ENCODE measurements at regions not wholly inside any gene's neighbourhood (a gene's known extent, or its start where the extent isn't known, plus 50 kb on each side); places are given as distances from the start of the nearest gene placed in this dataset.

GRCh38 chr20:60628749-60629148, 623.3 kb upstream of the CDH4 start:
- POLR2A ChIA-PET (ENCODE audit: unreplicated experiment): no interaction called here
- Histone ChIP-seq H2BK15ac (ENCODE audit: low read depth, low read length) (no peak overlapping the region), H3K4ac (ENCODE audit: low read depth, low read length) (no peak overlapping the region), H3K14ac (replicated peaks; ENCODE audit: low read depth, low read length) (no peak overlapping the region), H3K9ac (ENCODE audit: low read depth, low read length) (no peak overlapping the region), H3K36me3 (ENCODE audit: control insufficient read depth, insufficient read depth, low read length) (no peaks in the 10 kb centered on the region), H2BK20ac (ENCODE audit: low read depth, low read length) (no peak overlapping the region), H3K9me1 (ENCODE audit: insufficient read depth, low read length) (no peaks in the 10 kb centered on the region), H4K20me1 (ENCODE audit: insufficient read depth, low read length) (no peaks in the 10 kb centered on the region), H2AFZ (replicated peaks; ENCODE audit: low read length, poor library complexity) (no peak overlapping the region), H4K8ac (ENCODE audit: low read depth in 2 of 2, low read length in 2 of 2) (no peak overlapping the region), H3K27ac (ENCODE audit: insufficient read depth, low read length) (no peak overlapping the region), H3K4me1 (ENCODE audit: control insufficient read depth, insufficient read depth, low read length) (no peaks in the 10 kb centered on the region), H3K56ac (ENCODE audit: extremely low read depth, insufficient read depth, low read length) (no peak overlapping the region), H4K91ac (ENCODE audit: insufficient read depth, low read depth, low read length) (no peak overlapping the region), H4K5ac (ENCODE audit: low read depth, low read length) (no peak overlapping the region), H2AK9ac (replicated peaks; ENCODE audit: low read depth, low read length, poor library complexity) (no peak overlapping the region), H2BK120ac (ENCODE audit: low read depth, low read length) (no peak overlapping the region), H3K27me3 (ENCODE audit: control insufficient read depth, insufficient read depth, low read length) (no peaks in the 10 kb centered on the region), H3K79me1 (ENCODE audit: low read depth in 1 of 2, low read length in 2 of 2) (no peaks in the 10 kb centered on the region), H2BK5ac (ENCODE audit: low read depth, low read length, poor library complexity, severe bottlenecking) (no peak overlapping the region), H3K4me3 (ENCODE audit: insufficient read depth, low read depth, low read length) (no peak overlapping the region), H3K9me3 (ENCODE audit: control insufficient read depth, insufficient read depth, low read length) (peaks cover 19% of the 10 kb centered on the region), H3K23ac (ENCODE audit: low read depth, low read length) (no peak overlapping the region), H2AK5ac (ENCODE audit: low read depth, low read length) (no peak overlapping the region), H3K18ac (ENCODE audit: low read depth, low read length) (no peak overlapping the region), H3K4me2 (ENCODE audit: low read depth, low read length) (no peak overlapping the region)
- DNase-seq: no peak
- dilution Hi-C loops (cut with HindIII; ENCODE audit: low sequenced_read_pairs, unreplicated experiment) (no loop called here), in situ Hi-C loops (cut with MboI; ENCODE audit: low sequenced_read_pairs) (no loop called here), intact Hi-C loops (cut with micrococcal nuclease) (no loop called here)
- WGBS, 2 experiments (ENCODE audit: extremely low coverage in 2 of 2, insufficient read length in 1 of 2): 43% methylated on average over 1 of the region's 7 CpGs; no CpG with 5 or more reads in 1 of the 2 experiments
- ATAC-seq (ENCODE audit: low read depth): no peak
- no peak for TF ChIP-seq MAFK (IDR thresholded peaks at IDR 0.05; ENCODE audit: low read depth, low read length)
- TF ChIP-seq CHD1 (IDR thresholded peaks at IDR 0.05; ENCODE audit: low read depth, low read length): no peak
- TF ChIP-seq MXI1 (IDR thresholded peaks at IDR 0.05; ENCODE audit: borderline replicate concordance, low read depth, low read length): no peak
- no peak for TF ChIP-seq NFE2L2 (IDR thresholded peaks at IDR 0.05; ENCODE audit: low read depth, low read length)
- no peak for TF ChIP-seq RCOR1 (IDR thresholded peaks at IDR 0.05; ENCODE audit: insufficient replicate concordance, low read length)
- TF ChIP-seq FOS (IDR thresholded peaks at IDR 0.05; ENCODE audit: low read depth, low read length): no peak
- no peak for TF ChIP-seq BHLHE40 (IDR thresholded peaks at IDR 0.05; ENCODE audit: low read depth, low read length)
- no peak for TF ChIP-seq POLR2A (IDR thresholded peaks at IDR 0.05; ENCODE audit: low read depth, low read length)
- CTCF ChIA-PET: no interaction called here
- no TSS peak for BruUV-seq (replicated peaks)
